ENCODE measurements at regions not wholly inside any gene's neighbourhood (a gene's known extent, or its start where the extent isn't known, plus 50 kb on each side); places are given as distances from the start of the nearest gene placed in this dataset.

- H3K4me3 ChIP-seq (replicated peaks in 1 of 2; ENCODE audit: low read depth in 1 of 2, low read length in 2 of 2) = no peak overlapping the region
- H3K9me2 ChIP-seq (ENCODE audit: insufficient read depth) = no peaks in the 10 kb centered on the region
- H3K79me2 ChIP-seq (ENCODE audit: insufficient read depth, low read length) = no peaks in the 10 kb centered on the region
- no peaks in the 10 kb centered on the region for H3K4me1 ChIP-seq (ENCODE audit: control insufficient read depth in 1 of 2, insufficient read depth in 2 of 2, low read length in 2 of 2)
- H3K36me3 ChIP-seq (ENCODE audit: control insufficient read depth in 1 of 2, insufficient read depth in 2 of 2, low read length in 2 of 2) = no peaks in the 10 kb centered on the region
- no peak overlapping the region for H3K4me2 ChIP-seq (ENCODE audit: low read length)
- no peaks in the 10 kb centered on the region for H4K20me1 ChIP-seq (ENCODE audit: insufficient read depth)
- H3K9me3 ChIP-seq (ENCODE audit: control insufficient read depth in 1 of 2, insufficient read depth in 1 of 2, low read depth in 1 of 2, low read length in 2 of 2) = no peaks in the 10 kb centered on the region
- no TSS peak for BruUV-seq (replicated peaks)
- H3K9ac ChIP-seq (ENCODE audit: low read length) = no peak overlapping the region
- no peak overlapping the region for H3K27ac ChIP-seq (ENCODE audit: low read depth, low read length)
- intact Hi-C loops (cut with micrococcal nuclease) = no loop called here
- TF ChIP-seq MAX (IDR thresholded peaks at IDR 0.05) (no peak), EGR1 (IDR thresholded peaks at IDR 0.05; ENCODE audit: low read depth) (no peak), CBX3 (IDR thresholded peaks at IDR 0.05; ENCODE audit: low read depth) (no peak), ELF1 (IDR thresholded peaks at IDR 0.05; ENCODE audit: borderline replicate concordance, low read depth) (no peak), SIN3A (IDR thresholded peaks at IDR 0.05; ENCODE audit: low read depth) (no peak), CEBPB (IDR thresholded peaks at IDR 0.05; ENCODE audit: low read depth) (no peak), SP1 (IDR thresholded peaks at IDR 0.05; ENCODE audit: low read depth) (no peak), ZFX (IDR thresholded peaks at IDR 0.05) (no peak), EZH2phosphoT487 (IDR thresholded peaks at IDR 0.05; ENCODE audit: borderline replicate concordance) (no peak), SRF (IDR thresholded peaks at IDR 0.05; ENCODE audit: low read depth) (no peak), ZNF274 (IDR thresholded peaks at IDR 0.05; ENCODE audit: low read depth, low read length) (no peak), TCF7L2 (IDR thresholded peaks at IDR 0.05; ENCODE audit: borderline replicate concordance, extremely low read depth, insufficient read depth, insufficient read length) (no peak), JUND (IDR thresholded peaks at IDR 0.05) (no peak), RAD21 (IDR thresholded peaks at IDR 0.05; ENCODE audit: low read depth) (no peak)
- POLR2A ChIA-PET = no interaction called here
- DNase-seq (ENCODE audit: low read depth, low spot score) = no peak
- CTCF ChIA-PET = no interaction called here
- no peaks in the 10 kb centered on the region for H3K27me3 ChIP-seq (ENCODE audit: insufficient read depth, low read length)
- ATAC-seq = no peak
- RAD21 ChIA-PET (ENCODE audit: low non-redundant PET in 1 of 2, low total read pairs in 2 of 2, uncharacterized antibody in 2 of 2, unreplicated experiment in 2 of 2) = no interaction called here
- no peak overlapping the region for H2AFZ ChIP-seq (ENCODE audit: low read depth, low read length, poor library complexity, severe bottlenecking)
Measured at GRCh38 chr20:11086970-11087369, 413.2 kb upstream of the JAG1 start.

GRCh38 chr20:11090751-11091150 lies 417.0 kb upstream of the JAG1 start:
- no peak for TF ChIP-seq YY1 (IDR thresholded peaks at IDR 0.05; ENCODE audit: extremely low read depth, insufficient replicate concordance, low read depth, low read length)
- TF ChIP-seq EGR1 (IDR thresholded peaks at IDR 0.05; ENCODE audit: low read depth) = no peak
- no peak for TF ChIP-seq MAX (IDR thresholded peaks at IDR 0.05)
- no peak for TF ChIP-seq JUND (IDR thresholded peaks at IDR 0.05)
- no peak for TF ChIP-seq RAD21 (IDR thresholded peaks at IDR 0.05; ENCODE audit: low read depth)
- no peak for TF ChIP-seq ZNF274 (IDR thresholded peaks at IDR 0.05; ENCODE audit: low read depth, low read length)
- TF ChIP-seq EZH2phosphoT487 (IDR thresholded peaks at IDR 0.05; ENCODE audit: borderline replicate concordance) = no peak
- no peak for TF ChIP-seq ATF3 (IDR thresholded peaks at IDR 0.05)
- no peak for TF ChIP-seq ZFX (IDR thresholded peaks at IDR 0.05)
- TF ChIP-seq CEBPB (IDR thresholded peaks at IDR 0.05; ENCODE audit: low read depth) = no peak
- TF ChIP-seq SP1 (IDR thresholded peaks at IDR 0.05; ENCODE audit: low read depth) = no peak
- TF ChIP-seq SRF (IDR thresholded peaks at IDR 0.05; ENCODE audit: low read depth) = no peak
- no peak for TF ChIP-seq CTCF (IDR thresholded peaks at IDR 0.05 in 2 of 3, conservative IDR thresholded peaks at IDR 0.05 in 1 of 3; ENCODE audit: borderline replicate concordance in 1 of 3, insufficient read depth in 1 of 3, low read depth in 2 of 3, low read length in 2 of 3)
- no peak for TF ChIP-seq TCF7L2 (IDR thresholded peaks at IDR 0.05; ENCODE audit: borderline replicate concordance, extremely low read depth, insufficient read depth, insufficient read length)
- TF ChIP-seq POLR2AphosphoS5 (IDR thresholded peaks at IDR 0.05; ENCODE audit: low read depth, low read length) = no peak
- TF ChIP-seq FOSL1 (IDR thresholded peaks at IDR 0.05; ENCODE audit: low read depth) = no peak
- intact Hi-C loops (cut with micrococcal nuclease) = no loop called here

More at GRCh38 chr20:11090751-11091150, 417.0 kb upstream of the JAG1 start:
- no peaks in the 10 kb centered on the region for H3K27me3 ChIP-seq (ENCODE audit: insufficient read depth, low read length)
- no TSS peak for BruUV-seq (replicated peaks)
- RAD21 ChIA-PET (ENCODE audit: low non-redundant PET in 1 of 2, low total read pairs in 2 of 2, uncharacterized antibody in 2 of 2, unreplicated experiment in 2 of 2) = no interaction called here
- no peaks in the 10 kb centered on the region for H3K36me3 ChIP-seq (ENCODE audit: control insufficient read depth in 1 of 2, insufficient read depth in 2 of 2, low read length in 2 of 2)
- H4K20me1 ChIP-seq (ENCODE audit: insufficient read depth) = no peaks in the 10 kb centered on the region
- no peak overlapping the region for H3K4me2 ChIP-seq (ENCODE audit: low read length)
- DNase-seq (ENCODE audit: low read depth, low spot score) (no peak), ATAC-seq (no peak)
- H3K79me2 ChIP-seq (ENCODE audit: insufficient read depth, low read length) = no peaks in the 10 kb centered on the region
- CTCF ChIA-PET = no interaction called here
- H3K27ac ChIP-seq (ENCODE audit: low read depth, low read length) = no peak overlapping the region
- H3K4me3 ChIP-seq (replicated peaks in 1 of 2; ENCODE audit: low read depth in 1 of 2, low read length in 2 of 2) = no peak overlapping the region
- no peaks in the 10 kb centered on the region for H3K4me1 ChIP-seq (ENCODE audit: control insufficient read depth in 1 of 2, insufficient read depth in 2 of 2, low read length in 2 of 2)
- H3K9me3 ChIP-seq (ENCODE audit: control insufficient read depth in 1 of 2, insufficient read depth in 1 of 2, low read depth in 1 of 2, low read length in 2 of 2) = no peaks in the 10 kb centered on the region
- no peak overlapping the region for H3K9ac ChIP-seq (ENCODE audit: low read length)
- POLR2A ChIA-PET = no interaction called here
- H2AFZ ChIP-seq (ENCODE audit: low read depth, low read length, poor library complexity, severe bottlenecking) = no peak overlapping the region
- no peaks in the 10 kb centered on the region for H3K9me2 ChIP-seq (ENCODE audit: insufficient read depth)
